ENCODE measurements at regions not wholly inside any gene's neighbourhood (a gene's known extent, or its start where the extent isn't known, plus 50 kb on each side); places are given as distances from the start of the nearest gene placed in this dataset.

- TF ChIP-seq GATA2 (IDR thresholded peaks at IDR 0.05; ENCODE audit: low read depth, low read length) = no peak
- no peak for TF ChIP-seq GATA3 (IDR thresholded peaks at IDR 0.05; ENCODE audit: low read depth, low read length)
Observed at GRCh38 chr13:71051573-71051972, 815.4 kb downstream of the DACH1 start.
